ENCODE measurements at regions not wholly inside any gene's neighbourhood (a gene's known extent, or its start where the extent isn't known, plus 50 kb on each side); places are given as distances from the start of the nearest gene placed in this dataset.

GRCh38 chr11:56799691-56800210 is 51.3 kb upstream of the OR9G4 start:
- TF ChIP-seq EZH2phosphoT487 (conservative IDR thresholded peaks at IDR 0.05; ENCODE audit: low read length), result no peak
- no peak for TF ChIP-seq CTCF (IDR thresholded peaks at IDR 0.05; ENCODE audit: insufficient read depth, low read length, poor library complexity, severe bottlenecking)
- Histone ChIP-seq H3K9ac (ENCODE audit: low read length) (no peak overlapping the region), H2AFZ (ENCODE audit: low read depth, low read length, severe bottlenecking) (no peak overlapping the region), H3K9me2 (replicated peaks; ENCODE audit: insufficient read depth, low read length) (no peaks in the 10 kb centered on the region), H3K4me3 (ENCODE audit: insufficient read depth, low read length, poor library complexity, severe bottlenecking) (no peak overlapping the region), H3K9me3 (ENCODE audit: insufficient read depth, low read length) (no peaks in the 10 kb centered on the region), H3K36me3 (ENCODE audit: low read length) (no peaks in the 10 kb centered on the region), H3K4me2 (ENCODE audit: low read depth, low read length, poor library complexity, severe bottlenecking) (no peak overlapping the region), H3F3A (ENCODE audit: insufficient read depth) (no peaks in the 10 kb centered on the region), H3K79me2 (ENCODE audit: insufficient read depth, low read length) (no peaks in the 10 kb centered on the region), H3K27me3 (ENCODE audit: low read length) (no peaks in the 10 kb centered on the region), H3K27ac (ENCODE audit: low read depth, low read length) (no peak overlapping the region), H4K20me1 (ENCODE audit: low read depth, low read length) (no peaks in the 10 kb centered on the region)

Data from SU-DHL-6 (cell line).